A549 (cell line): ENCODE measurements at regions not wholly inside any gene's neighbourhood (a gene's known extent, or its start where the extent isn't known, plus 50 kb on each side); places are given as distances from the start of the nearest gene placed in this dataset.

Source experiments
- BHLHE40 ChIP-seq: IDR thresholded peaks from 2 replicates; pipeline ENCODE4 v1.6.1; 2012; ENCODE audit warnings: low read depth, low read length, inconsistent platforms
- POLR2A ChIP-seq: IDR thresholded peaks from 2 replicates; pipeline ENCODE4 v1.6.1; 2012; ENCODE audit warnings: mild to moderate bottlenecking, low read length
- TF ChIP-seq, protein P1 (sequence below): fragments of 200-600 bp; sonication (generic); IDR thresholded peaks from 2 replicates; pipeline ENCODE4 v1.6.1; 2016; ENCODE audit warnings: antibody characterized with exemption, mild to moderate bottlenecking, moderate library complexity

DNA sequence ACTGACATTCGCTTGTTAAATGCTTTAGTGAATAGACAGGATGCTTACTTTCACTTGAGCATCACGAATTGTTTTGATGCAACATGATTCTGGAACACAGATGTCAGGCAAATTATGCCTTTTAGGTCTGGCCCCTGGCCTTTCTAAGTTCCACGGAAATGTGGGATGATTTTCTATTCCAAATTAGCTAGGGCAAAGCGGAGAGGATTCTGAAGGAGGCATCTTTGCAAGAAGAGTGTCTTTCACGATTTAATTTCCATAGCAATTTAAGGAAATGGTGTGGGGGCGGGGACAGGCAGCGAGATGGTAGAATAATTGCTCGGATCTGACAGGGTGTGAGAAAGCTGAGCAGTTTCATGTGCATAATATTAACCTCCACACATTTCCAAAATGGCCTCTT, 238.5 kb upstream of the KCNMB2 start:
- TF ChIP-seq, protein P1, sequence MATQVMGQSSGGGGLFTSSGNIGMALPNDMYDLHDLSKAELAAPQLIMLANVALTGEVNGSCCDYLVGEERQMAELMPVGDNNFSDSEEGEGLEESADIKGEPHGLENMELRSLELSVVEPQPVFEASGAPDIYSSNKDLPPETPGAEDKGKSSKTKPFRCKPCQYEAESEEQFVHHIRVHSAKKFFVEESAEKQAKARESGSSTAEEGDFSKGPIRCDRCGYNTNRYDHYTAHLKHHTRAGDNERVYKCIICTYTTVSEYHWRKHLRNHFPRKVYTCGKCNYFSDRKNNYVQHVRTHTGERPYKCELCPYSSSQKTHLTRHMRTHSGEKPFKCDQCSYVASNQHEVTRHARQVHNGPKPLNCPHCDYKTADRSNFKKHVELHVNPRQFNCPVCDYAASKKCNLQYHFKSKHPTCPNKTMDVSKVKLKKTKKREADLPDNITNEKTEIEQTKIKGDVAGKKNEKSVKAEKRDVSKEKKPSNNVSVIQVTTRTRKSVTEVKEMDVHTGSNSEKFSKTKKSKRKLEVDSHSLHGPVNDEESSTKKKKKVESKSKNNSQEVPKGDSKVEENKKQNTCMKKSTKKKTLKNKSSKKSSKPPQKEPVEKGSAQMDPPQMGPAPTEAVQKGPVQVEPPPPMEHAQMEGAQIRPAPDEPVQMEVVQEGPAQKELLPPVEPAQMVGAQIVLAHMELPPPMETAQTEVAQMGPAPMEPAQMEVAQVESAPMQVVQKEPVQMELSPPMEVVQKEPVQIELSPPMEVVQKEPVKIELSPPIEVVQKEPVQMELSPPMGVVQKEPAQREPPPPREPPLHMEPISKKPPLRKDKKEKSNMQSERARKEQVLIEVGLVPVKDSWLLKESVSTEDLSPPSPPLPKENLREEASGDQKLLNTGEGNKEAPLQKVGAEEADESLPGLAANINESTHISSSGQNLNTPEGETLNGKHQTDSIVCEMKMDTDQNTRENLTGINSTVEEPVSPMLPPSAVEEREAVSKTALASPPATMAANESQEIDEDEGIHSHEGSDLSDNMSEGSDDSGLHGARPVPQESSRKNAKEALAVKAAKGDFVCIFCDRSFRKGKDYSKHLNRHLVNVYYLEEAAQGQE = no peak
- TF ChIP-seq BHLHE40 (no peak), POLR2A (no peak)
